NB4 (cell line): ENCODE measurements at regions not wholly inside any gene's neighbourhood (a gene's known extent, or its start where the extent isn't known, plus 50 kb on each side); places are given as distances from the start of the nearest gene placed in this dataset.

Experiments used
- DNase-seq: peaks from one replicate; pipeline ENCODE4 v3.0.0; 2010; ENCODE audit warnings: low read depth
- H3K4me3 ChIP-seq: one replicate; pipeline ENCODE4 v1.5.1; 2011; ENCODE audit warnings: mild to moderate bottlenecking, low read depth, low read length, moderate library complexity
- CTCF ChIP-seq: IDR thresholded peaks from one replicate; pipeline ENCODE4 v1.5.1; 2012; ENCODE audit warnings: low read depth, low read length
- MAX ChIP-seq: IDR thresholded peaks from 2 replicates; pipeline ENCODE4 v1.6.1; 2011; ENCODE audit warnings: low read depth, low read length
- MYC ChIP-seq: IDR thresholded peaks from 2 replicates; pipeline ENCODE4 v1.6.1; 2011; ENCODE audit warnings: low read depth, low read length
- POLR2A ChIP-seq: IDR thresholded peaks from 2 replicates; pipeline ENCODE4 v1.6.1; 2011; ENCODE audit warnings: mild to moderate bottlenecking; ENCODE audit not compliant: insufficient read length; ENCODE audit errors: extremely low read depth

- no peak overlapping the region for H3K4me3 ChIP-seq
- no peak for TF ChIP-seq CTCF
- TF ChIP-seq POLR2A = no peak
- no peak for TF ChIP-seq MAX
- no peak for TF ChIP-seq MYC
- no peak for DNase-seq
Measured at GRCh38 chr16:79662122-79662521, 61.6 kb upstream of the MAF start.

GRCh38 chr16:79661578-79661977, 61.0 kb upstream of the MAF start:
- no peak overlapping the region for H3K4me3 ChIP-seq
- TF ChIP-seq POLR2A (no peak), CTCF (no peak), MYC (no peak), MAX (no peak)
- no peak for DNase-seq

GRCh38 chr16:79659344-79659743, 58.8 kb upstream of the MAF start:
- TF ChIP-seq MYC = no peak
- no peak for TF ChIP-seq CTCF
- TF ChIP-seq MAX = no peak
- no peak for TF ChIP-seq POLR2A
- H3K4me3 ChIP-seq = no peak overlapping the region
- no peak for DNase-seq

GRCh38 chr16:79658301-79659033, 57.9 kb upstream of the MAF start:
- peak; percentile 43 for DNase-seq
- TF ChIP-seq MYC = no peak
- no peak for TF ChIP-seq POLR2A
- no peak for TF ChIP-seq CTCF
- TF ChIP-seq MAX = no peak

GRCh38 chr16:79656553-79657115, 56.1 kb upstream of the MAF start:
- no peak for TF ChIP-seq MAX
- TF ChIP-seq POLR2A = no peak
- no peak for TF ChIP-seq MYC
- no peak overlapping the region for H3K4me3 ChIP-seq
- DNase-seq = no peak

More at GRCh38 chr16:79658301-79659033, 57.9 kb upstream of the MAF start:
- no peak overlapping the region for H3K4me3 ChIP-seq

- DNase-seq = peak; percentile 30
- TF ChIP-seq POLR2A (no peak), MYC (no peak), MAX (no peak), CTCF (no peak)
- no peak overlapping the region for H3K4me3 ChIP-seq
Measured at GRCh38 chr16:79653373-79653891, 52.9 kb upstream of the MAF start.
